Adrenal gland (tissue), 9 donors: ENCODE measurements at regions not wholly inside any gene's neighbourhood (a gene's known extent, or its start where the extent isn't known, plus 50 kb on each side); places are given as distances from the start of the nearest gene placed in this dataset.

Source experiments
- DNase-seq, 7 donors: peaks; one replicate each; pipeline ENCODE4 v3.0.0-alpha.2; 2019 to 2020
- H3K27ac ChIP-seq, 5 donors: fragments of 200-600 bp; sonication (generic) in 4 of 5; 1 replicate in 3 of 5; 2 replicates in 2 of 5; pipeline versions ENCODE4 v1.5.1 to v1.8.0; 2016 to 2020; ENCODE audit warnings: mild to moderate bottlenecking in 1 of 5
- H3K27me3 ChIP-seq: fragments of 200-600 bp; 2 replicates; pipeline ENCODE4 v1.8.0; 2021
- H3K36me3 ChIP-seq, 2 donors: fragments of 200-600 bp; replicated peaks in 1 of 2; 1 replicate in 1 of 2; 2 replicates in 1 of 2; pipeline versions ENCODE4 v1.5.1 to v1.8.0; 2018 to 2022
- H3K4me1 ChIP-seq, 2 donors: fragments of 200-600 bp; replicated peaks in 1 of 2; 1 replicate in 1 of 2; 2 replicates in 1 of 2; pipeline versions ENCODE4 v1.5.1 to v1.8.0; 2018 to 2021
- H3K4me3 ChIP-seq, 4 donors: fragments of 200-600 bp; sonication (generic) in 3 of 4; one replicate each; pipeline ENCODE4 v1.5.1; 2016 to 2018
- H3K9me3 ChIP-seq, 3 donors: fragments of 200-600 bp; sonication (generic) in 1 of 3; replicated peaks in 1 of 3; 1 replicate in 2 of 3; 2 replicates in 1 of 3; pipeline versions ENCODE4 v1.5.1 to v1.8.0; 2016 to 2021
- CTCF ChIP-seq, 6 experiments: fragments of 450-650 bp in 4 of 6; fragments of 200-600 bp in 2 of 6; sonication (generic) in 1 of 6; IDR thresholded peaks; 1 replicate in 5 of 6; 2 replicates in 1 of 6; pipeline versions ENCODE4 v1.5.1 to v1.8.0; 2016 to 2021; ENCODE audit warnings: antibody characterized with exemption in 6 of 6, mild to moderate bottlenecking in 2 of 6, moderate library complexity in 1 of 6
- POLR2A ChIP-seq, 2 donors: fragments of 450-650 bp; IDR thresholded peaks; one replicate each; pipeline ENCODE4 v1.6.1; 2017; ENCODE audit warnings: antibody characterized with exemption in 2 of 2, mild to moderate bottlenecking in 2 of 2, moderate library complexity in 1 of 2
- whole genome bisulfite sequencing, 4 donors: extraction: QIAGEN DNeasy Blood & Tissue Kit in 2 of 4; methylation state at CpG; one replicate each; pipeline versions ENCODE4 v1.1.5 to v1.1.7; 2013 to 2017; 5-methylcytosine and 5-hydroxymethylcytosine counted together
- intact Hi-C, 2 donors: fragments of 100-400 bp; cut with DNase I; formaldehyde crosslinking; loops; one replicate each; pipeline versions ENCODE4 v1.14.1 to v1.15.0; 2022 to 2023
- donor health status: healthy with polysubstance abuse.
- donor health status: Bipolar disorder and iron deficiency.
- donor health status: DM: yes; HTN: yes; CAD: no.
- donor health status: DM: no; HTN: no; CAD: no.
- donor health status: DM: no; HTN: no; CAD: no.

- H3K27ac ChIP-seq = no peak overlapping the region
- DNase-seq = no peak
- intact Hi-C loops = no loop called here
- no peaks in the 10 kb centered on the region for H3K9me3 ChIP-seq
- H3K4me1 ChIP-seq = no peaks in the 10 kb centered on the region
- no peaks in the 10 kb centered on the region for H3K27me3 ChIP-seq
- no peak overlapping the region for H3K4me3 ChIP-seq
- no peaks in the 10 kb centered on the region for H3K36me3 ChIP-seq
- TF ChIP-seq CTCF (IDR thresholded peaks at IDR 0.05) = no peak
- TF ChIP-seq POLR2A (IDR thresholded peaks at IDR 0.05) = no peak
- WGBS, 4 donors = 0 to 17% (median 7%) methylated on average over 1 of the region's 1 CpG
These were observed 860.3 kb upstream of the NDST4 start for GRCh38 chr4:115973768-115974167.

GRCh38 chr4:115972967-115973366 is 859.5 kb upstream of the NDST4 start:
- H3K9me3 ChIP-seq = no peaks in the 10 kb centered on the region
- intact Hi-C loops = no loop called here
- no peak overlapping the region for H3K4me3 ChIP-seq
- H3K27me3 ChIP-seq = no peaks in the 10 kb centered on the region
- no peak for TF ChIP-seq CTCF (IDR thresholded peaks at IDR 0.05)
- no peaks in the 10 kb centered on the region for H3K4me1 ChIP-seq
- no peak for DNase-seq
- no peak overlapping the region for H3K27ac ChIP-seq
- 70 to 79% (median 74%) methylated on average over 2 of the region's 2 CpGs for WGBS, 4 donors
- no peaks in the 10 kb centered on the region for H3K36me3 ChIP-seq

GRCh38 chr4:115970859-115971258 is 857.4 kb upstream of the NDST4 start:
- Histone ChIP-seq H3K9me3 (no peaks in the 10 kb centered on the region), H3K4me1 (no peaks in the 10 kb centered on the region), H3K27me3 (no peaks in the 10 kb centered on the region), H3K4me3 (no peak overlapping the region), H3K27ac (no peak overlapping the region), H3K36me3 (no peaks in the 10 kb centered on the region)
- DNase-seq = no peak
- no peak for TF ChIP-seq CTCF (IDR thresholded peaks at IDR 0.05)
- no peak for TF ChIP-seq POLR2A (IDR thresholded peaks at IDR 0.05)
- WGBS, 4 donors = 69 to 88% (median 76%) methylated on average over 2 of the region's 2 CpGs
- intact Hi-C loops = no loop called here

GRCh38 chr4:115969756-115970155 is 856.3 kb upstream of the NDST4 start:
- intact Hi-C loops = no loop called here
- H3K9me3 ChIP-seq = no peaks in the 10 kb centered on the region
- no peak overlapping the region for H3K4me3 ChIP-seq
- no peak for TF ChIP-seq POLR2A (IDR thresholded peaks at IDR 0.05)
- TF ChIP-seq CTCF (IDR thresholded peaks at IDR 0.05) = no peak
- DNase-seq = no peak
- no peaks in the 10 kb centered on the region for H3K27me3 ChIP-seq
- WGBS, 4 donors = 56 to 92% (median 80%) methylated on average over 1 of the region's 1 CpG
- H3K4me1 ChIP-seq = no peaks in the 10 kb centered on the region
- no peak overlapping the region for H3K27ac ChIP-seq
- no peaks in the 10 kb centered on the region for H3K36me3 ChIP-seq
